Vagina (tissue), 2 donors: ENCODE measurements at regions not wholly inside any gene's neighbourhood (a gene's known extent, or its start where the extent isn't known, plus 50 kb on each side); places are given as distances from the start of the nearest gene placed in this dataset.

Source experiments
- DNase-seq, 2 donors: peaks; one replicate each; pipeline ENCODE4 v3.0.0-alpha.2; 2017; ENCODE audit errors: extremely low spot score in 2 of 2
- H3K27ac ChIP-seq: fragments of 200-600 bp; sonication (generic); one replicate; pipeline ENCODE4 v1.5.1; 2019
- H3K27me3 ChIP-seq: fragments of 200-600 bp; sonication (generic); one replicate; pipeline ENCODE4 v1.5.1; 2019
- H3K36me3 ChIP-seq, 2 donors: fragments of 200-600 bp; sonication (generic); one replicate each; pipeline ENCODE4 v1.5.1; 2017 to 2019
- H3K4me1 ChIP-seq: fragments of 200-600 bp; sonication (generic); one replicate; pipeline ENCODE4 v1.5.1; 2019
- H3K4me3 ChIP-seq, 2 donors: fragments of 200-600 bp; sonication (generic); 1 replicate in 1 of 2; 2 replicates in 1 of 2; pipeline ENCODE4 v1.5.1; 2016 to 2019
- H3K9me3 ChIP-seq: fragments of 200-600 bp; sonication (generic); one replicate; pipeline ENCODE4 v1.5.1; 2019
- CTCF ChIP-seq, 3 experiments: fragments of 450-650 bp in 2 of 3; fragments of 200-600 bp in 1 of 3; sonication (generic) in 1 of 3; IDR thresholded peaks; one replicate each; pipeline ENCODE4 v1.5.1; 2017 to 2019; ENCODE audit warnings: antibody characterized with exemption in 3 of 3, mild to moderate bottlenecking in 2 of 3, moderate library complexity in 2 of 3
- POLR2A ChIP-seq, 2 donors: fragments of 450-650 bp; IDR thresholded peaks; one replicate each; pipeline ENCODE4 v1.6.1; 2017; ENCODE audit warnings: antibody characterized with exemption in 2 of 2, mild to moderate bottlenecking in 2 of 2, moderate library complexity in 2 of 2
- POLR2AphosphoS5 ChIP-seq, 2 donors: sonication (generic); formaldehyde crosslinking; IDR thresholded peaks; one replicate each; pipeline ENCODE4 v1.9.0; 2017; ENCODE audit warnings: antibody characterized with exemption in 2 of 2, mild to moderate bottlenecking in 2 of 2, low read depth in 1 of 2; ENCODE audit not compliant: insufficient read depth in 1 of 2
- intact Hi-C: fragments of 100-400 bp; cut with DNase I; formaldehyde crosslinking; loops from one replicate; pipeline ENCODE4 v1.15.1; 2023

- no peaks in the 10 kb centered on the region for H3K27me3 ChIP-seq
- TF ChIP-seq POLR2A (IDR thresholded peaks at IDR 0.05) (no peak), POLR2AphosphoS5 (IDR thresholded peaks at IDR 0.05; ENCODE audit: insufficient read depth in 1 of 2, low read depth in 1 of 2) (no peak), CTCF (IDR thresholded peaks at IDR 0.05) (no peak)
- intact Hi-C loops, result no loop called here
- no peak for DNase-seq
- H3K9me3 ChIP-seq, result no peaks in the 10 kb centered on the region
- no peak overlapping the region for H3K4me3 ChIP-seq
- H3K27ac ChIP-seq, result no peak overlapping the region
- H3K4me1 ChIP-seq, result no peaks in the 10 kb centered on the region
- no peaks in the 10 kb centered on the region for H3K36me3 ChIP-seq
These were observed 265.0 kb upstream of the FAM174A start for GRCh38 chr5:100270023-100270771.

GRCh38 chr5:100260968-100261367, 274.2 kb upstream of the FAM174A start:
- H3K36me3 ChIP-seq, result no peaks in the 10 kb centered on the region
- TF ChIP-seq POLR2AphosphoS5 (IDR thresholded peaks at IDR 0.05; ENCODE audit: insufficient read depth in 1 of 2, low read depth in 1 of 2), result no peak
- TF ChIP-seq CTCF (IDR thresholded peaks at IDR 0.05), result no peak
- no peak for TF ChIP-seq POLR2A (IDR thresholded peaks at IDR 0.05)
- no peaks in the 10 kb centered on the region for H3K27me3 ChIP-seq
- no peaks in the 10 kb centered on the region for H3K4me1 ChIP-seq
- no peak for DNase-seq
- intact Hi-C loops, result no loop called here
- H3K4me3 ChIP-seq, result no peak overlapping the region
- H3K27ac ChIP-seq, result no peak overlapping the region
- no peaks in the 10 kb centered on the region for H3K9me3 ChIP-seq

- Histone ChIP-seq H3K4me3 (no peak overlapping the region), H3K36me3 (no peaks in the 10 kb centered on the region), H3K4me1 (no peaks in the 10 kb centered on the region), H3K27me3 (no peaks in the 10 kb centered on the region), H3K27ac (no peak overlapping the region), H3K9me3 (no peaks in the 10 kb centered on the region)
- TF ChIP-seq POLR2AphosphoS5 (IDR thresholded peaks at IDR 0.05; ENCODE audit: insufficient read depth in 1 of 2, low read depth in 1 of 2) (no peak), CTCF (IDR thresholded peaks at IDR 0.05) (no peak), POLR2A (IDR thresholded peaks at IDR 0.05) (no peak)
- no peak for DNase-seq
- intact Hi-C loops, result no loop called here
These were observed 282.2 kb upstream of the FAM174A start for GRCh38 chr5:100252944-100253343.

GRCh38 chr5:100252037-100252436, 283.1 kb upstream of the FAM174A start:
- TF ChIP-seq CTCF (IDR thresholded peaks at IDR 0.05), result no peak
- no peak for TF ChIP-seq POLR2A (IDR thresholded peaks at IDR 0.05)
- TF ChIP-seq POLR2AphosphoS5 (IDR thresholded peaks at IDR 0.05; ENCODE audit: insufficient read depth in 1 of 2, low read depth in 1 of 2), result no peak
- intact Hi-C loops, result no loop called here
- Histone ChIP-seq H3K9me3 (no peaks in the 10 kb centered on the region), H3K36me3 (no peaks in the 10 kb centered on the region), H3K27ac (no peak overlapping the region), H3K4me1 (no peaks in the 10 kb centered on the region), H3K4me3 (no peak overlapping the region), H3K27me3 (no peaks in the 10 kb centered on the region)
- DNase-seq, result no peak

GRCh38 chr5:100249884-100250269, 285.3 kb upstream of the FAM174A start:
- H3K27me3 ChIP-seq, result no peaks in the 10 kb centered on the region

More at GRCh38 chr5:100249884-100250269, 285.3 kb upstream of the FAM174A start:
- Histone ChIP-seq H3K36me3 (no peaks in the 10 kb centered on the region), H3K4me1 (no peaks in the 10 kb centered on the region), H3K9me3 (no peaks in the 10 kb centered on the region), H3K4me3 (no peak overlapping the region), H3K27ac (no peak overlapping the region)
- no peak for DNase-seq
- TF ChIP-seq POLR2AphosphoS5 (IDR thresholded peaks at IDR 0.05; ENCODE audit: insufficient read depth in 1 of 2, low read depth in 1 of 2) (no peak), POLR2A (IDR thresholded peaks at IDR 0.05) (no peak), CTCF (IDR thresholded peaks at IDR 0.05) (no peak)
- intact Hi-C loops, result no loop called here
